Activated CD8-positive, alpha-beta memory T cell treated with anti-CD3 and anti-CD28 coated beads for 48 hours (primary cell): ENCODE measurements at regions not wholly inside any gene's neighbourhood (a gene's known extent, or its start where the extent isn't known, plus 50 kb on each side); places are given as distances from the start of the nearest gene placed in this dataset.

Source experiments
- DNase-seq, 3 experiments: peaks; one replicate each; pipeline ENCODE4 v3.0.0-alpha.2; 2020; ENCODE audit warnings: low read depth in 2 of 3, low spot score in 2 of 3

DNA sequence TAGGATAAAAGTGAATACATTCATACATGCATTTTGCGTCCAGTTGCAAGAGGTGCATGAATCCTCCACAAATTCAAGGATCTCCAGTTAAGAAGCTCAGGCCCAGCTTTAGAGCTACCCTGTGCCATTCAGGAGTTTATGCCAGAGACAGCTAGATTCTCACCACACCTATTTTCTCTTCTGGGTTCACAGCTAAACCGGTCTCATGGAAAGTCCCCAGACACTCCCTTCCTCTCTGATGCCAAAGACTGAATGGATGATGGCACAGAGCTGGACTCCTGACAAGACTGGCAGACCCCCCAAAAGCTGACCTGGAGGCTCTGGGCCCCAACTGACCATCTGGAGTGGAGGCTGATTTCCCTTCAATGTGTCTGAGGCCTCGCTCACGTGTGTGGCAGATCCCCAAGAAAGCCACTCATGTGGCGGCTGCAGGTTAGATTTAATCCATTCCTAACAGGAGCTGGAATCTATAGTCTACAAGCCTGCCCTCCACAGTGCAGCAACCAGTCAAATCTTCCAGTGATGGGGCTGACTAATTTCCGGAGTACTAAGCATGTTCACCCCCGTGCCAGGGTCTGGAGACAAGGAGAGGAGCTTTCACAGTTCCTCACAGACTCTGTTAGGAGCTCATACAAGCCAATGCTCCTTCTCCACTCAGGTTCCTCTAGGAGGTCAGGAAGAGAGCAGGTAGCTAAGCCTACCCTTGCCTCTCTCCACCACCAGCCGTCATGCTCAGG, 257.1 kb downstream of the BCL11A start:
- no peak for DNase-seq

- no peak for DNase-seq
Observed at GRCh38 chr2:60295636-60295962, 257.9 kb downstream of the BCL11A start.

- DNase-seq, result no peak
Observed at GRCh38 chr2:60294901-60295635, 258.4 kb downstream of the BCL11A start.

GRCh38 chr2:60292242-60292641, 261.2 kb downstream of the BCL11A start:
- DNase-seq, result no peak

DNA sequence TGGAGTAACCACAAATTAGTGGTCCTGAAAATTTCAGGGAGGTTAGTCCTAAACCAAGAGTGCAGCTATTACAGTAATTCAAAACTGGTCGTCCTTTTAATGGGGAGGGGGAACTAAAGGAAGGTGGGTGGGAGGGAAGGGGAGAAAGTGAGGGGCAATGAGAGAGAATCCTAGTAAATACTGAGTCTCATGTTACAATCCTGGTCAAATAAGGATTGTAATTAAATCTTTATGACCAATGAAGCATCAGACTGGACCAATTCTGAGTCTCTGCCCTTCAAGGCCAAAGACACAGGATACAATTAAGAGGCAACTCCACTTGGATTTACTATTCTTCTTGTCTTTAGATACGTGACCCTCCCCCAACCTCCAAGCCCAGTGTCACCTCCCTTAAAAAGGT, 262.9 kb downstream of the BCL11A start:
- no peak for DNase-seq

DNA sequence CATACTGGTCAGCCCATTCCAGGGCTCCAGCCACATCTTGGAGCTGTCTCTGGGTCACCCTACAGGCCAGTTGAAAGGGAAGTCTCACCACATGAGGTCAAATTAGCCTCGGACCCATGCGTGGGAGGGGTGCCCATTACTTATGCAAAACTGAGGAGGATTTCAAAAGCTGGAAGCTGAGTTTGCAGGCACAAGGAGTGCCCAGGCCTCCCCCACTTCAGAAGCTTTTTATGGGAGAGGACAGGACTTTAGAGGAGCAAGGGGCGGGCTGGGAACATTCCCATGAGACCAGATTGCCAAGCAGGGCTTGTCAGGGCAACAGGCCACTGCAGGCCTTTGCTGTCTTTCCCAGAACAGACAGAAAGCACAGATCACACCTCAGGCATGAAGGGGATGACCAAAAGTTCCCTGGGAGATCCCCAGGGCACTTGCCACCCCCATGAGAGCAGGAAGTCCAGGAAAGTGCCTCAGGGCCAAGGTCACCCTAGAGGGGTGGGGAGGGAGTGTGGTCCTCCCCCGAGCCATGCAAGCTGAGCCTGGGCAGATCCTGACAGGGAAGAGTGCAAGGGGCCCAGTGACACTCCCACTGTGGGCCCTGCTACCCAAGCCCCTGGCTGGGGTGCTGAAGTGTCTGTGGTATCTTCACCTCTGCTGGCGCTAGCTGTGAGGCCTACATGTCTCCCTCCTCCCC, 267.7 kb downstream of the BCL11A start:
- no peak for DNase-seq

- no peak for DNase-seq
Observed at GRCh38 chr2:60283626-60284025, 269.8 kb downstream of the BCL11A start.

DNA sequence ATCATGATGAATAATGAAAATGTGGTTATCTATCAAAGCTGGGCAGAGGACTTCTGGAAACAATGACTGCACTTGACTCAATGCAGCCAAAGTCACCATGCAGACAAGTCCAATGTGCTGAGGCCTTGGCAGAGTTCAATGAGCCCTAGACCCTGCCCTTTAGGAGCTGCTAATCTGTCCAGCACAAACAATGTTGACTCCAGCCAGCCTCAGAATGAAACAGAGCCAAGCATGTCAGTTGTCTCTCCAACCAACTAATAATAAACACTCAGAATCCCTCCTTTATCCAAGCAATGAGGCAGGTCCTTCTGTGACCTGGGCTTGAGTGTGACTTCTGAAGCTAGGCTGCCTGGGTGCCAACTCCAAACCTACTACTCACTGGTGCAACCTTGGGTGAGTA, 270.6 kb downstream of the BCL11A start:
- no peak for DNase-seq

DNA sequence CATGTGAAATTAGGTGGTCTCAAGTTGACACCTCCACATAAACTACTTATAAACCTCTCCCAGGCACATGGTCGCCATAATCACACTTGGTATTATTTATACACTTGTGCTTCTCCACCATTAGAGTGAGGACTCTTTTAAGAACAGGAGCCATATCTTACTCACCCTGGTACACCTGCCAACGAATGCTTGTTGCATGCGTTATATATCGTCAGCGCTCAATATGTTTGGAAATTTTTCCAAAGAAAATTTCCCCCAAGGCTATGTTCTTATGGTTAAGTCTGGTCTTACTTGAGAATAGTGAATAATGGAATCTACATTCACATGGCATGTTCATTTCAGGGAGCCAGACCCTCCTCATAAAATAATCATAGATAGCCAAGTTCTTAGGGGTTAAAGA, 271.7 kb downstream of the BCL11A start:
- no peak for DNase-seq

GRCh38 chr2:60280238-60280637, 273.2 kb downstream of the BCL11A start:
- no peak for DNase-seq

DNA sequence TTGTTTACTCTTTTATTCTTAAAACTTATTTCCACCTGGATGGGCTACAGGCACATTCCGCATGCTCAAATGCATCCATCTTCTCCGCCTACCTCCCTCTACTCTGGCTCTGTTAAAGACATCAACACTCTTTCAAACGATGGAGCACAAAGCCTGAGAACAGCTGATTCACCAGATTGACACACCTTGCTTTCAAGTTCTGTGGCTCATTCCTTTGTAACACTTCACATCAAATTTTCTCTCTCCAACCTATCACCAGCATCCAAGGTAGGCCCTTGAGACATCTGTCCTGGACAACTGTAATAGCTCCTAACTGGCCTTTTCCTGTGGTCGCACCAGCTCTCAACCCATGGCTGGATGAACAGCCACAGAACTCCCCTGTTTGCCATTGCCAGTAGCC, 274.5 kb downstream of the BCL11A start:
- no peak for DNase-seq

DNA sequence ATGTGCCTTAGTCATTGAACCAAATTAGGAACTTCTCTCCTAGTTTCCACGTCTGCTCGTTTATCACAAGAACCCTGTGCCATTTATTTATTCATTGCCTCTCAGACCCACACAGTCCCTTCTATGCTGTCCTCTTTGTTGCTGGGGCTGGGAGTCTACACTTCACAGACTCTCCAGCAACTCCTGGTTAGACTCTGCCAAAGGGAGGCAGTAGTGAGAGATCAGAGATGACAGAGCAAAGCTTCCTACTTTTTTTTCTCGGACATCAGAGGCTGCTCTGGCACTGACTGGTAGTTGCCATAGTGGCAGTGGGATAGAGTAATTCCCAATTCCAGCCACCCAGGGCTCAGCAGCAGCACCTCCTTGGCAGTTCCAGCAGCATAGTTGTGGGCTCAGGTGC, 277.5 kb downstream of the BCL11A start:
- DNase-seq, result no peak

- no peak for DNase-seq
Observed at GRCh38 chr2:60273836-60274235, 279.6 kb downstream of the BCL11A start.

GRCh38 chr2:60271713-60272112, 281.7 kb downstream of the BCL11A start:
- no peak for DNase-seq

DNA sequence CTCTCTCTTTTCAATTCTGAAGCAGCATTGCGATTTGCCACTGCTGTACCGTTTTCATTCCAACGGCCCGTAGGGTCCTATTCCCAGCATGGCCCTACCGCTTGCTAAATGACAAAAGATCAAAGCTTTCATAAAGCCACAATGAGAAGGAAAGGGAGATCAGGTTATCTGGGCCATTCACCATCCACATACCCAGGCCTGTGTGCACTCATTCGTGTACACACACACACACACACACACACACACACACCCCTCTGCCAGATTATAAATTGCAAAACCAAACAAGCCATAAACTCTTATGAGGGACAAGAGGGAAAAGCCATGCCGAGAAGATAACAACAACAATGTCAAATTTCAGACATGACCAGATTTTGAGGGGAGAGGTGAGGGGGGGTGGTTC, 282.3 kb downstream of the BCL11A start:
- DNase-seq, result no peak

DNA sequence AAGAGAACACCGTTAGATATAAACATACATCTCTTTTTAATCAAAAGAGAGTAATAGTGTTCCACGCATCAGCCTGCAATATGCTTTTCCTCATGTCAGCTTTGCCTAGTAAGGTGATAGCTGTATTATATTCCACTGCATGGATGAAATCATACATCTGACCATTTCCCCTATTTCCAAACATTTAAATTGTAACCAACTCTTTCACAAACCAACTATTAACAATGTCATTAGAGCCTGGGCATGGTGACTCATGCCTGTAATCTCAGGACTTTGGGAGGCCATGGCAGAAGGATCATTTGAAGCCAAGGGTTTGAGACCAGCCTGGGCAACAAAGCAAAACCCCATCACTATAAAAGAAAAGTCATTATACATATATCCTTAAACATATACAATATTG, 284.8 kb downstream of the BCL11A start:
- no peak for DNase-seq

GRCh38 chr2:60268032-60268431, 285.4 kb downstream of the BCL11A start:
- DNase-seq, result no peak

DNA sequence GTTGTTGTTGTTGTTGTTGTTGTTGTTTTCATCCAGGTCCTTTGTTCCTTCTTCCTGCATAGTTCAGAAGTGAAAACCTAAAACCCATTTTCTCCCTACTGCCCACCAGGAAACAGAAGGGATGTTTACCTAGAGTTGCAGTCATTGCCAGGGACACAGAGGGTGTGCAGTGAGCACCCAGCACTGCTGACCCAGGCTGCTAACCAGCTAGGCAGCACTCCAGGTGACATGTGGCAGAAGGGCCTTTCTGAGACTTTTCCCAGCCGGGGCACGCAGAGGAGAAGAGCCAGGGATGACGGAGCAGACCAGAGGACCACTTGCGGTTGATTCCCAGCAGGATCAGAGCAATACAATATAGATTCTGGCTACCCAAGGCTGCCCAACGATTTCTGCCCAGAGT, 286.3 kb downstream of the BCL11A start:
- DNase-seq, result no peak

DNA sequence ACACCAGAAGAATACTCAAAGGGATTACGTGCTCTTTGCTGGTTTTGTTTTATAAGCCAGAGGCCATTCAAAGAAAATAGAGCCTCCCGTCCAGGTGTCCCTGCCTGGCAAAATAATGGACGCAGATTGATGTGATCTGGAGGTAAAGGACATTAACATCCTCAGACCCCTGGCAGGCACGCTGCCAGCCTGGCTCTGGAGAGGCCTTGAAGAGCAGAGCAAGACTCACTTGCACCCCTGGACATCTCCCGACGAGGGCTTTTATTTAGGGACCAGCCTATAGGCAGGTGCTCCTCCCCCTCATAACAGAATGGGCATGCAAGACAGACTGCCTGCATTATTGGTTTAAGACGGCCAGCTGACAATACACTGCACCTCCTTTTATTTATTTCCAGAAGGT, 291.3 kb downstream of the BCL11A start:
- DNase-seq, result no peak

DNA sequence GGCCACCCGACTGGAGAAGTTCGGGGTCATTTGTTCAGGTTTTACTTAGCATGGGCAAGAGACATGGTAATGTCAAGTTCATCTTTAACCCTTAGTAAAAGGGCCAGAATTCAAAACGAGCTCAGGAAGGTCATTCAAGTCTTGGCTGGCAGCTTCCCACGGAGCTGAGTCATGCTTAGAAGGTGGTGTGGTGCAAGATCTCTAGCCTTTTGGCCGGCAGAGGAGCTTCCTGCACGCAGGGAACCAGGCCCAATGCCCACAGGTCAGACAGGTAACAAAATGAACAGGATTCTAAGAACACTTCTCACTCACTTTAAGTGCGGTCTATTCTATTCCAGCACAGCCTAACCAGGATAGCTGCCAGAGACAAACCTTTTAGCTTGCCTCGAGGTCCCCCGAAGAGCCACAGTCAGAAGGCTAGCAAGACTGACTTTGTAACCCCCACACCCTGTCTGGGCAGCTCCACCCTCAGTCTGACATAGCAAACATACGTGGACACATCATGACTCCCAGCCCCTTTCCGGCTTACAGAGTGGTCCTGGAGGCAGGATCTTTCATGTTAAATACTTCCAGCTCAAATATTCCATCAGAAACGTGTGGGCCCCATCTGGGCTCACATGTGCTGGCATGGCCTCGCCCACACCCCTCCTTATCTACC, 292.7 kb downstream of the BCL11A start:
- no peak for DNase-seq

GRCh38 chr2:60259781-60260180, 293.7 kb downstream of the BCL11A start:
- no peak for DNase-seq

DNA sequence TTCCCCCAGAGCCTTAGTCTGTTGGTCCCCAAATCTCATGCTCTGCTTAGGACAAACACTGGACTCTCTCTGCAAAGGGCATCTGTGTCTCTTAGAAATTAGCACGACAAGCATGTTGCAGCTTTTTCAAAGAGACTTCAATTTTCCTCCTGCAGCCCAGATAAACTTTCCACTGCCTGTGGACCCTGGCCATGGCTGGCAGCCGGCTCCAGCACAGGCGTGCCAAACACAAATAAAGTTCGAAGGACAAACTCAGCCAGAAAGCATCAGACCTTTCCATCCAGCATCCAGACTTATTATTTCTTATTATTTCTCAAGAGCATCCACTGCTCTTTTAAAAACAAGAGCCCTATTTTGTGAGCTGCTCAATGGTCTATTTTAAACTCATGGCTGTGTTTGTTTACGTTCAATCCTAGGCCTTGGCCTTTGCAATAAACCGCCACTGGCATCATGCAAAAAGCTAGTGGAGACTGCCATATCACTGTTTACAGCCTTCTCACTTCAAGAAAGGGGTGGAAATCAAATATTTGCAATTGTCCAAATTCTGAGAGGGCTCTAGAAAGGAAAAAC, 300.8 kb downstream of the BCL11A start:
- no peak for DNase-seq
